ENCODE measurements at regions not wholly inside any gene's neighbourhood (a gene's known extent, or its start where the extent isn't known, plus 50 kb on each side); places are given as distances from the start of the nearest gene placed in this dataset.
A peak's percentile ranks its signal among the peaks of the same experiment; 100 is the strongest.
"Not testable (repeated sequence)": the region's sequence is repeated elsewhere in the genome, so short reads cannot be mapped to it uniquely, and the experiment has no call there.

DNA sequence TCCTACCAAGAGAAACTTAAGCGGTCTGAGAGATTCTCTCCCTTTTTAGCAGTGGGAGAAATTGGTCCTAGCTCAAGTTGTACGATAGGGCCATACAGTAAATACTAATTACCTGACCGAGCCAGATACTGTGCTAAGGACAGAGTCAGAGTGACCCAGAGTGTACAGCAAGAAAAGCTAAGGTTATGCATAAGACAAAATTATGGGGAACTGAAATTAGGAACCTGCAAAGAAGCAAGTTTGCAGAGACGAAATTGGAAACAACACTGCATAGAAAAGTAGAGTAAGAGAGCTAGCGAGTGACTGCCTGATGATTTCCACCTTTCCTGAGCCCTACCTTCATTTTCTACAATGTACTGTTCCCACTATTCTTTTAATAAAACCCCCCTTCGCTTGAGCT is 278.1 kb downstream of the NKX6-1 start:
- DNase-seq (ENCODE audit: low spot score), result no peak

- no peak for DNase-seq (ENCODE audit: low spot score)
Observed at GRCh38 chr4:84219656-84220055, 279.4 kb downstream of the NKX6-1 start.

DNA sequence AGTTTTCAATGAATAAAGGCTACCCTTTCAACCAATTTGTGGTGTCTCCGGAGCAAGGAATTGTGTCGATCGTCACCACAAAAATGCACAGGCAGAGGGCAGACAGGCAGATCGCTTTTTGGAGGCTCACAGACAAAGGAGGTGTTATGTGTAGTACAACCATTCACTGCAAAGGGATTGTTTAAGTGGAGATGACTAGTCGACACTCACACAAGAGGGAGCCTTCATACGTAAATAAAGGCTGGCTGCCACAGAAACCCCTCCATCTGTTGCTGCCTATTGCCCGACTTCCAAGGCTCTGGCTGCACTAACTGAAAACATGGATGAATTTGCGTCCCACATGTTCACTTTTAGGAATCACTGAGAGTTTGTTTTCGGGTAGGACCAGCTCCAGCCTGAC is 281.1 kb downstream of the NKX6-1 start:
- peak; percentile 9 for DNase-seq (ENCODE audit: low spot score)

- no peak for DNase-seq (ENCODE audit: low spot score)
Observed at GRCh38 chr4:84215217-84215616, 283.9 kb downstream of the NKX6-1 start.

DNA sequence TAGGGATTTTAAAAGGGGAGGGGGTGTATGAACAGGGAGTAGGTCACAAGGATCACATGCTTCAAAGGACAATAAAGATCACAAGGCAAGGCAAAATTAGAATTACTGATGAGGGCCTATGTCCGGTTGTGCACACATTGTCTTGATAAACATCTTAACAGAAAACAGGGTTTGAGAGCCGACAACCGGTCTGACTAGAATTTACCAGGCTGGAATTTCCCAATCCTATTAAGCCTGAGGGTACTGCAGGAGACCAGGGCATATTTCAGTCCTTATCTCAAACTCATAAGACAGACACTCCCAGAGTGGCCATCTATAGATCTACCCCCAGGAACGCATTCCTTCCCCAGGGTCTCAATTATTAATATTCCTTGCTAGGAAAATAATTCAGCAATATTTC is 292.9 kb downstream of the NKX6-1 start:
- not testable (repeated sequence) for DNase-seq (ENCODE audit: low spot score)

DNA sequence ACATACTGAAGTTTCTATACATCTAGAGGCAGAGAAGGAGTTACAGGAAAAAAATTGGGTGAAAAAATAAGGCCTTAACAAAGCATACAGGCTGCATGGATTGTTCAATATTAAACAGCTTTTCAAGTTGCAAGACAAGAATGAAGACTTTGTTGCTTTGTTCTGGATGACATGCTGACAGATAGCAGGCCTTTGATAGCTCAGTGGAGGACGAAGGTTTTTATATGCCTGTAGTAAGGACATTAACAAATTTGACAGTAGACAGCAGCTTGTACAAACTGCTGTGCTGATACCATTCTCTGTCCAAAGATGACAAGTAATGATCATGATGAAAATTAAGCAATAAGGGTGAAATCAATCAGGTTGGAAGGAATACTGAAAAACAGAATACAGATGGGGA is 309.9 kb downstream of the NKX6-1 start:
- DNase-seq (ENCODE audit: low spot score), result no peak

DNA sequence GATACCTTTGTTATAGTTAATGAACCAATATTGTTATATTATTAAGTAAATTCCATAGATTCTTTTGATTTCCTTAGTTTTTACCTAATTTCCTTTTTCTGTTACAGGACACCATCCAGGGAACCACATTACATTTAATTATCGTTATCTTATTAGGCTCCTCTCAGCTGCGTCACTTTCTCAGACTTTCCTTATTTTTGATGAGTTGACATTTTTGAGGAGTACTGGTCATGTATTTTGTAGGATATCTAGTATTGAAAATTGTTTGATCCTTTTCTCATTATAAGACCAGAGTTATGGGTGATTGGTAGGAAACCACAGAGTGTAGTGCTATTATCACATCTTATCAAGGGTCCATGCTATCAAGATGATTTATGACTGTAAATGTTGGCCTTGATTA is 319.7 kb downstream of the NKX6-1 start:
- no peak for DNase-seq (ENCODE audit: low spot score)

GRCh38 chr4:84177831-84178542 is 321.1 kb downstream of the NKX6-1 start:
- DNase-seq (ENCODE audit: low spot score), result no peak

GRCh38 chr4:84176016-84176415 is 323.1 kb downstream of the NKX6-1 start:
- no peak for DNase-seq (ENCODE audit: low spot score)

DNA sequence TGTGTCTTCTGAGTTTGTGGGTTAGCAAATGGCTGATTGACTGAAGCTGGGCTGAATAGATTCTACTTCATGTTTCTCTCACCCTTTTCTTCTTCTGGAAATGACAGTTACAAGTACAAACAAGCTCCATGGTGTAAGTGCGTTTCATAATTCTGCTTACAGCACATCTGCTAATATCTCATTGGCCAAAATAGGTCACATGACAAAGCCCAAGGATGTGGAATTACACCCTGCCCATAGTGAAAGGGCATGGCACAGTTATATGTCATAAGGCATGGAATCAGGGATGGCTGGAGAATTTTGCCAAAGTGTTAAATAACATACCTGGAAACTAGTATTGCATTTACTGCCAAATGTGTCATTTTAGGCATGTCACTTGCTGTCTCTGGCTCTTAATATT is 327.2 kb downstream of the NKX6-1 start:
- DNase-seq (ENCODE audit: low spot score), result no peak

DNA sequence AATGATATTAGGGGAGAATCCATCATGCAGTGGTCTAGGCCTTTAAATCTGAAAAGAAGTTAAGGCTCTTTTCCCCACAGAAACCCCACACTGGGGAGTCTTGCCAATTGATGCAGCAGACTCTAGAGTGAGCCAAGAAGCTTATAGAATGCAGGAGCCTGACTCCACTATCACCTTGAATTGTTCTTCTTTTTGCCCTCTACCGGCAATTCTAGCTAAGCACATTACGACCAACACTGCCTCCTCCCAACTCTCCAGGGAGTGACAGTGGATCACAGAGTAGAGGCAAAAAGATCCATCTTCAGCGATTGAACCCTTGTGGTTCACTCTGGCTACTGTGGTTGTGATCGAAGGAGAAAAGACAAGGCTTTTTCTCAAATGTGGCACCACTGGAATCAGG is 331.5 kb downstream of the NKX6-1 start:
- DNase-seq (ENCODE audit: low spot score), result peak; percentile 55

DNA sequence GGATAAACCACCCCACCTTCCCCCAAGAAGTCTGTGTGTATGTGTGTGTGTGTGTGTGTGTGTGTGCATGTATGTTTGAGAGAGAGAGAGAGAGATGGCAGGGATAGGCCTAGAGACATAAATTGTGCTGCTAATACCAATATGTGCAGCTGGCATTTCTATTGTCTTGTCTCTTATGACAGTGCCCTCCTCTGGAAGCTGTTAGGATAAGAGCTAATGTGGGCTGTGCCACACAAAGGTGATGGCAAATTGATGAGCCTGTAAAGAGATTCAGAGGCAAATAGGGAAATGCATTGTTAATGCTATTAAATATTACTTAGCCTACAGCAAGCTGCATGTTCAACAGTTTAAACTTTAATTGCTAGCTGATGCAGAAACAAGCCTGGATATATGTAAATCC is 332.0 kb downstream of the NKX6-1 start:
- no peak for DNase-seq (ENCODE audit: low spot score)

DNA sequence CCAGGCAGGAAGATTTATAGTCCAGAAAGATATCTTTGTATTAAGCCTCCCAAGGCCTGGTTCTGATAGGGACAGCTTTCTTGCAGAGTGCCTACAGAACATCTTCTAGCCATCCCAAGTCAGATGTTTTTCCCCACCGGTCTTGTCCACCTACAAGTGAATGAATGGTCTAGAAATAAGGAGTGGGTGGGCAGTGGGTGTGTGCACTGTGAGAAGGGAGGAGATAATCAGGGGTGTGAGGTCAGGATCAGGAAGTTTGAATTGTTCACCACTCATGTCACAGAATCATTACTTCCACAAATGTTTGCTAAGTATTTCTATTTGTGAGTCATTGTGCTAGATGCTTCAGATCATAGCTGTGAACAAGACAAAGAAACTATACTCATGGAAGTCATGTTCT is 332.6 kb downstream of the NKX6-1 start:
- no peak for DNase-seq (ENCODE audit: low spot score)

DNA sequence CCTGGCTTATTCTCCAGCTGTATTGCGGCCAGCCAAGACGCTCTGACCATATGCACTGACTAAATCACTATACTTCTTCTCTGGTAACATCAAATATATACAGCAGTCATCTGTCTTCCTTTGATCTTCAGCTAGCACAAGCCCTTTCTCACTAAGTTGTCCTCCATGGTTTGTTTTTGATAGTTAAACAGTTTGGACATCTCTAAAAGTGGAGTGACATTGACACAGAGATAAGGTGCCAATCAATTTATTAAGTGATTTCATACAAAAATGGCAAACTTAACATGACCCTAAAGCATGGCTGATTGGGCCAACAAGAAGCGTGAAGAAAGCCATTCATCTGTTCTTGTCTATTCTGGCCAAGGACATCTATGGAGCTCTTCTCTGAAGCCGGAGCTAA is 334.9 kb downstream of the NKX6-1 start:
- no peak for DNase-seq (ENCODE audit: low spot score)

GRCh38 chr4:84159762-84160161 is 339.3 kb downstream of the NKX6-1 start:
- DNase-seq (ENCODE audit: low spot score), result peak; percentile 62

DNA sequence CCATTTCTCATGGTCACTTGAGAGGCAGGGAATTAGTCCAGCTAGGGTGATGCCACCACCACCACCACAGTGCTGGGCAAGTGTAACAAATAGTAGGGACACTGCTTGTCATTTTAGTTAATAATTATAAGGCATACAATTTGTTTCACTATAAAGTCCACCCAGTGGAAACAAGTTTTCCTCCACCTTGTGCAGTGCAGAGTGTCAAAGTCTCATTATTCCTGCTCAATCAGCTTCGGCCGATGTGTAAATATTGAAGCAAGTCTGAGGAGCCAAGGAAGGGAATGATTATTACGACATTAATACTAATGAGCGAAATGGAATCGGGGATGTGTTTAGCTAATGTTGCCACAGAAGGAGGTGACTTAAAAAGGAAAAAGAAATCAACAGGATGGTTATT is 340.4 kb downstream of the NKX6-1 start:
- DNase-seq (ENCODE audit: low spot score), result no peak

GRCh38 chr4:84151574-84151973 is 347.5 kb downstream of the NKX6-1 start:
- no peak for DNase-seq (ENCODE audit: low spot score)

- DNase-seq (ENCODE audit: low spot score), result no peak
Observed at GRCh38 chr4:84150177-84150576, 348.9 kb downstream of the NKX6-1 start.

DNA sequence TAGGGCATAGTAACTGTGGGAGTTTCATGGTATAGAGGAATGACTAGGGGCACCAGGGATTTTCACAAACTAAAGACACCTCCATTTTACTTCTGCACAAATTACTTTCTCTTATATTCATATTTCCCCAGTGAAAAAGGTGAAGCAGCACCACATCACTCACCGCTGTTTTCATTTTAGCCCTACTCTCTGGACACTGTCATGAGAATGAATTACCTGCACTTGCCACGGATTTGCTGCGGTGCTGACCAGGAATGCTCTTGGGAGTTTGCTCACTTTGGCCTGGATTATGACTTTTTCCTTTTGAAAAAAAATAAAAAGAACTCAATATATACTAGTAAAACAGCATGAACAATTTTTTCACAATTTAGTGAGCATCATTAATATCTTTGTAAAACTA is 351.3 kb downstream of the NKX6-1 start:
- DNase-seq (ENCODE audit: low spot score), result no peak

DNA sequence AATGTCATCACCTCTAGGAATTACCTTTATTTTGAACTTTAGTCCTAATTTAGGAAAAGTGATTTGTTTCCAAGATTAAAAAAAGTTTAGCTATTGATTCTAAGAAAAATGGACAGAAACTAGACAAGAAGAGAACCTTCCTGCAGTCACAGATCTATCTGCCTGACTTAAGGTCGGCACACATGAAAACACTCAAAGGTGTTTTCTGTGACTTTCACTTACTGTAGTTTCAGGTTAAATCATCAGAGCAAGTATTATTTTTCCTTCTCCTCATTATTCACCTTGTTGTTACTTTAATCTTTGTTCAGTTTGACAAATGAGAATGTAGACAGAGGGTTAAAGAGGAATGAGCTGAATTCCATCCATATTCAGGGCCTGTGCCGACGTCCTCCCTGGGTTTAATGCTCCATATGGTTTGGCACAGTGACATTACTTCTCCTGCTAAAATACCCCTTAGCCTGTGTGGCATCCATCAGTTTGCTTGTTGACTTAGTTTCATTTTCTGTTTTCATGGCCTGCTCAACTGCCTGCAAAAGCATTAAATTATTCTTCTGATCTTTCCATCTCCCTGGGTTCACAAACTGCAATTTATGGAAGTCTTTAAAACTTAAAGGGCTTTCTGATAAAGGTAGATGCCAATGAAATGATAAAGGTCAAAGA is 352.7 kb downstream of the NKX6-1 start:
- no peak for DNase-seq (ENCODE audit: low spot score)

DNA sequence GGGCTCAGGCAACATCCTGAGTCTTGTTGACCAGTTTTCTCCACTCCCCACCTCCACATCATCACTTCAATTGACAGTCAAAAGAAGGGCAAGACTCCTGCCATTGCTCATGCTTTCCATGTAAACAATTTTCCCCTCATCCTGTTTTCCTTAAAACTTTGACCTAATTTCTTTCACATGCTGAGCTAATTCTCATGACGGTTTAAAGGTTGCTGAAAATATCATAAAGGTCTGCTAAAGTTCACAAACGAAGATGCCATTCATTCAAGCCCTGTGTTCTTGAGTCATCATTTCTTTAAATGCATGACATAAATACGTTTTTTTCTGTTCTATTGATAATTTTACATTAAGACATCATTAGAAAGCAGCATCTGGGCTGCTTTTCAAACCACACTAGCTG is 353.9 kb downstream of the NKX6-1 start:
- no peak for DNase-seq (ENCODE audit: low spot score)

- not testable (repeated sequence) for DNase-seq (ENCODE audit: low spot score)
Observed at GRCh38 chr4:84126911-84127310, 372.2 kb downstream of the NKX6-1 start.

GRCh38 chr4:84126061-84126787 is 372.9 kb downstream of the NKX6-1 start:
- DNase-seq (ENCODE audit: low spot score), result peak; percentile 5
